Endodermal cell (in vitro differentiated cells): ENCODE measurements at regions not wholly inside any gene's neighbourhood (a gene's known extent, or its start where the extent isn't known, plus 50 kb on each side); places are given as distances from the start of the nearest gene placed in this dataset.
A peak's percentile ranks its signal among the peaks of the same experiment; 100 is the strongest.

Experiments
- DNase-seq: peaks from one replicate; pipeline ENCODE4 v3.0.0-alpha.2; 2017
- H3K27ac ChIP-seq: 2 replicates; pipeline ENCODE4 v1.5.1; 2013; ENCODE audit warnings: mild to moderate bottlenecking, low read depth, low read length, moderate library complexity
- H3K27me3 ChIP-seq: 2 replicates; pipeline ENCODE4 v1.6.1; 2013; ENCODE audit warnings: mild to moderate bottlenecking, low read length, moderate library complexity; ENCODE audit not compliant: insufficient read depth, control insufficient read depth, poor library complexity, severe bottlenecking
- H3K36me3 ChIP-seq: 2 replicates; pipeline ENCODE4 v1.7.0; 2013; ENCODE audit warnings: mild to moderate bottlenecking, low read length, moderate library complexity; ENCODE audit not compliant: control insufficient read depth, insufficient read depth
- H3K4me1 ChIP-seq: one replicate; pipeline ENCODE4 v1.7.0; 2013; ENCODE audit warnings: low read length; ENCODE audit not compliant: control insufficient read depth, insufficient read depth
- H3K4me3 ChIP-seq: 2 replicates; pipeline ENCODE4 v1.5.1; 2013; ENCODE audit warnings: mild to moderate bottlenecking, low read length, moderate library complexity
- H3K9ac ChIP-seq: 2 replicates; pipeline ENCODE4 v1.6.1; 2013; ENCODE audit warnings: mild to moderate bottlenecking, low read length, moderate library complexity; ENCODE audit not compliant: poor library complexity, severe bottlenecking; ENCODE audit errors: extremely low read depth
- H3K9me3 ChIP-seq: 2 replicates; pipeline ENCODE4 v1.6.1; 2013; ENCODE audit warnings: mild to moderate bottlenecking, low read length, moderate library complexity; ENCODE audit not compliant: control insufficient read depth
- H3K27ac Mint-ChIP-seq: 2 replicates; pipeline ENCODE4 v1.8.0; 2020; ENCODE audit warnings: mixed read lengths
- H3K27me3 Mint-ChIP-seq: 2 replicates; pipeline ENCODE4 v1.8.0; 2021; ENCODE audit warnings: mild to moderate bottlenecking, mixed read lengths; ENCODE audit not compliant: insufficient read depth
- H3K36me3 Mint-ChIP-seq: 2 replicates; pipeline ENCODE4 v1.8.0; 2020; ENCODE audit warnings: low read depth, mixed read lengths
- H3K4me1 Mint-ChIP-seq: 2 replicates; pipeline ENCODE4 v1.8.0; 2020; ENCODE audit warnings: mixed read lengths
- H3K4me3 Mint-ChIP-seq: 2 replicates; pipeline ENCODE4 v1.8.0; 2020; ENCODE audit warnings: mild to moderate bottlenecking, moderate library complexity, mixed read lengths
- H3K9me3 Mint-ChIP-seq: 2 replicates; pipeline ENCODE4 v1.8.0; 2020; ENCODE audit warnings: mild to moderate bottlenecking, mixed read lengths
- CTCF ChIP-seq: fragments of 200-600 bp; sonication (generic); conservative IDR thresholded peaks from 2 replicates; pipeline ENCODE4 v1.5.0; 2021; ENCODE audit warnings: antibody characterized with exemption, mild to moderate bottlenecking
- WGBS, 2 experiments: methylation state at CpG; one replicate each; pipeline versions ENCODE4 v1.1.5 to v1.1.7; 2013; ENCODE audit warnings: missing lambda C conversion rate in 2 of 2, mixed read lengths in 1 of 2; ENCODE audit not compliant: insufficient coverage in 1 of 2, insufficient read length in 1 of 2; 5-methylcytosine and 5-hydroxymethylcytosine counted together

GRCh38 chr13:54660277-54660676 lies 1631.7 kb downstream of the OLFM4 start:
- H3K27me3 Mint-ChIP-seq, result no peaks in the 10 kb centered on the region
- no peak for DNase-seq
- Histone ChIP-seq H3K27me3 (no peaks in the 10 kb centered on the region), H3K9ac (no peak overlapping the region), H3K36me3 (no peaks in the 10 kb centered on the region), H3K4me1 (peaks cover 7% of the 10 kb centered on the region), H3K4me3 (no peak overlapping the region), H3K27ac (no peak overlapping the region), H3K9me3 (peaks cover 4% of the 10 kb centered on the region)
- no peak for TF ChIP-seq CTCF
- H3K36me3 Mint-ChIP-seq, result peaks cover 14% of the 10 kb centered on the region
- no peak overlapping the region for H3K4me3 Mint-ChIP-seq
- no peak overlapping the region for H3K27ac Mint-ChIP-seq
- WGBS, 2 experiments, result 86 to 94% methylated on average over 1 to 12 of the region's 12 CpGs
- H3K9me3 Mint-ChIP-seq, result peaks cover 3% of the 10 kb centered on the region
- peaks cover 19% of the 10 kb centered on the region for H3K4me1 Mint-ChIP-seq

GRCh38 chr13:54676526-54677113 lies 1648.0 kb downstream of the OLFM4 start:
- H3K27ac Mint-ChIP-seq, result no peak overlapping the region
- Histone ChIP-seq H3K9ac (no peak overlapping the region), H3K4me1 (no peaks in the 10 kb centered on the region), H3K9me3 (peaks cover 15% of the 10 kb centered on the region), H3K27me3 (no peaks in the 10 kb centered on the region), H3K4me3 (no peak overlapping the region), H3K36me3 (no peaks in the 10 kb centered on the region), H3K27ac (no peak overlapping the region)
- TF ChIP-seq CTCF, result no peak
- H3K4me3 Mint-ChIP-seq, result no peak overlapping the region
- peaks cover 26% of the 10 kb centered on the region for H3K9me3 Mint-ChIP-seq
- 86 to 91% methylated on average over 10 to 22 of the region's 22 CpGs for WGBS, 2 experiments
- H3K36me3 Mint-ChIP-seq, result peaks cover 12% of the 10 kb centered on the region
- no peaks in the 10 kb centered on the region for H3K27me3 Mint-ChIP-seq
- H3K4me1 Mint-ChIP-seq, result no peaks in the 10 kb centered on the region
- peak; percentile 19 for DNase-seq

- no peak overlapping the region for H3K4me3 Mint-ChIP-seq
- no peak for TF ChIP-seq CTCF
- H3K27ac Mint-ChIP-seq, result no peak overlapping the region
Observed at GRCh38 chr13:54682184-54682583, 1653.6 kb downstream of the OLFM4 start.

More at GRCh38 chr13:54682184-54682583, 1653.6 kb downstream of the OLFM4 start:
- peaks cover 22% of the 10 kb centered on the region for H3K9me3 Mint-ChIP-seq
- Histone ChIP-seq H3K4me3 (no peak overlapping the region), H3K4me1 (no peaks in the 10 kb centered on the region), H3K36me3 (no peaks in the 10 kb centered on the region), H3K9ac (no peak overlapping the region), H3K9me3 (peaks cover 4% of the 10 kb centered on the region), H3K27ac (no peak overlapping the region), H3K27me3 (no peaks in the 10 kb centered on the region)
- 94 to 100% methylated on average over 1 of the region's 1 CpG for WGBS, 2 experiments
- H3K4me1 Mint-ChIP-seq, result peaks cover 5% of the 10 kb centered on the region
- DNase-seq, result no peak
- H3K36me3 Mint-ChIP-seq, result peaks cover 25% of the 10 kb centered on the region
- H3K27me3 Mint-ChIP-seq, result no peaks in the 10 kb centered on the region
